ENCODE measurements at regions not wholly inside any gene's neighbourhood (a gene's known extent, or its start where the extent isn't known, plus 50 kb on each side); places are given as distances from the start of the nearest gene placed in this dataset.

GRCh38 chr15:95865330-95865739 is 465.2 kb upstream of the NR2F2 start:
- H3K27ac ChIP-seq (ENCODE audit: low read depth, low read length, severe bottlenecking), result no peak overlapping the region
- H3K9me3 ChIP-seq (ENCODE audit: control insufficient read depth, low read length), result no peaks in the 10 kb centered on the region
- no peaks in the 10 kb centered on the region for H3K36me3 ChIP-seq (ENCODE audit: control insufficient read depth, insufficient read depth, low read length)
- WGBS, 2 experiments (ENCODE audit: insufficient coverage in 2 of 2), result 93 to 100% methylated on average over 2 to 4 of the region's 4 CpGs
- H3K4me1 ChIP-seq (ENCODE audit: control insufficient read depth, insufficient read depth, low read length, poor library complexity, severe bottlenecking), result no peaks in the 10 kb centered on the region
- no peak overlapping the region for H3K4me3 ChIP-seq (ENCODE audit: extremely low read depth, insufficient read depth, low read length, poor library complexity, severe bottlenecking)

GRCh38 chr15:95866711-95867440 is 463.6 kb upstream of the NR2F2 start:
- 88 to 93% methylated on average over 5 to 6 of the region's 8 CpGs for WGBS, 2 experiments (ENCODE audit: insufficient coverage in 2 of 2)
- H3K36me3 ChIP-seq (ENCODE audit: control insufficient read depth, insufficient read depth, low read length), result no peaks in the 10 kb centered on the region
- no peaks in the 10 kb centered on the region for H3K4me1 ChIP-seq (ENCODE audit: control insufficient read depth, insufficient read depth, low read length, poor library complexity, severe bottlenecking)
- H3K9me3 ChIP-seq (ENCODE audit: control insufficient read depth, low read length), result no peaks in the 10 kb centered on the region
- H3K4me3 ChIP-seq (ENCODE audit: extremely low read depth, insufficient read depth, low read length, poor library complexity, severe bottlenecking), result no peak overlapping the region
- no peak overlapping the region for H3K27ac ChIP-seq (ENCODE audit: low read depth, low read length, severe bottlenecking)

GRCh38 chr15:95868450-95868849 is 462.1 kb upstream of the NR2F2 start:
- H3K9me3 ChIP-seq (ENCODE audit: control insufficient read depth, low read length), result no peaks in the 10 kb centered on the region
- 60 to 89% methylated on average over 1 to 3 of the region's 5 CpGs for WGBS, 2 experiments (ENCODE audit: insufficient coverage in 2 of 2)
- H3K27ac ChIP-seq (ENCODE audit: low read depth, low read length, severe bottlenecking), result no peak overlapping the region
- no peak overlapping the region for H3K4me3 ChIP-seq (ENCODE audit: extremely low read depth, insufficient read depth, low read length, poor library complexity, severe bottlenecking)
- no peaks in the 10 kb centered on the region for H3K4me1 ChIP-seq (ENCODE audit: control insufficient read depth, insufficient read depth, low read length, poor library complexity, severe bottlenecking)
- no peaks in the 10 kb centered on the region for H3K36me3 ChIP-seq (ENCODE audit: control insufficient read depth, insufficient read depth, low read length)

GRCh38 chr15:95868970-95869369 is 461.5 kb upstream of the NR2F2 start:
- Histone ChIP-seq H3K4me3 (ENCODE audit: extremely low read depth, insufficient read depth, low read length, poor library complexity, severe bottlenecking) (no peak overlapping the region), H3K4me1 (ENCODE audit: control insufficient read depth, insufficient read depth, low read length, poor library complexity, severe bottlenecking) (no peaks in the 10 kb centered on the region), H3K27ac (ENCODE audit: low read depth, low read length, severe bottlenecking) (no peak overlapping the region), H3K9me3 (ENCODE audit: control insufficient read depth, low read length) (no peaks in the 10 kb centered on the region), H3K36me3 (ENCODE audit: control insufficient read depth, insufficient read depth, low read length) (no peaks in the 10 kb centered on the region)
- WGBS, 2 experiments (ENCODE audit: insufficient coverage in 2 of 2), result 93% methylated on average over 8 to 13 of the region's 13 CpGs

GRCh38 chr15:95869920-95870319 is 460.6 kb upstream of the NR2F2 start:
- Histone ChIP-seq H3K4me1 (ENCODE audit: control insufficient read depth, insufficient read depth, low read length, poor library complexity, severe bottlenecking) (no peaks in the 10 kb centered on the region), H3K9me3 (ENCODE audit: control insufficient read depth, low read length) (no peaks in the 10 kb centered on the region), H3K4me3 (ENCODE audit: extremely low read depth, insufficient read depth, low read length, poor library complexity, severe bottlenecking) (no peak overlapping the region), H3K27ac (ENCODE audit: low read depth, low read length, severe bottlenecking) (no peak overlapping the region), H3K36me3 (ENCODE audit: control insufficient read depth, insufficient read depth, low read length) (no peaks in the 10 kb centered on the region)
- 90 to 95% methylated on average over 3 to 4 of the region's 5 CpGs for WGBS, 2 experiments (ENCODE audit: insufficient coverage in 2 of 2)

- Histone ChIP-seq H3K4me1 (ENCODE audit: control insufficient read depth, insufficient read depth, low read length, poor library complexity, severe bottlenecking) (no peaks in the 10 kb centered on the region), H3K9me3 (ENCODE audit: control insufficient read depth, low read length) (no peaks in the 10 kb centered on the region), H3K27ac (ENCODE audit: low read depth, low read length, severe bottlenecking) (no peak overlapping the region), H3K36me3 (ENCODE audit: control insufficient read depth, insufficient read depth, low read length) (no peaks in the 10 kb centered on the region), H3K4me3 (ENCODE audit: extremely low read depth, insufficient read depth, low read length, poor library complexity, severe bottlenecking) (no peak overlapping the region)
- 93% methylated on average over 3 of the region's 3 CpGs; no CpG with 5 or more reads in 1 of the 2 experiments for WGBS, 2 experiments (ENCODE audit: insufficient coverage in 2 of 2)
These were observed 458.1 kb upstream of the NR2F2 start for GRCh38 chr15:95872366-95872771.

- H3K4me3 ChIP-seq (ENCODE audit: extremely low read depth, insufficient read depth, low read length, poor library complexity, severe bottlenecking), result no peak overlapping the region
- no peaks in the 10 kb centered on the region for H3K36me3 ChIP-seq (ENCODE audit: control insufficient read depth, insufficient read depth, low read length)
- H3K27ac ChIP-seq (ENCODE audit: low read depth, low read length, severe bottlenecking), result no peak overlapping the region
- no peaks in the 10 kb centered on the region for H3K9me3 ChIP-seq (ENCODE audit: control insufficient read depth, low read length)
- no peaks in the 10 kb centered on the region for H3K4me1 ChIP-seq (ENCODE audit: control insufficient read depth, insufficient read depth, low read length, poor library complexity, severe bottlenecking)
These were observed 455.9 kb upstream of the NR2F2 start for GRCh38 chr15:95874637-95875036.

- no peaks in the 10 kb centered on the region for H3K4me1 ChIP-seq (ENCODE audit: control insufficient read depth, insufficient read depth, low read length, poor library complexity, severe bottlenecking)
- WGBS, 2 experiments (ENCODE audit: insufficient coverage in 2 of 2), result 93% methylated on average over 2 of the region's 7 CpGs; no CpG with 5 or more reads in 1 of the 2 experiments
- no peaks in the 10 kb centered on the region for H3K9me3 ChIP-seq (ENCODE audit: control insufficient read depth, low read length)
- no peak overlapping the region for H3K27ac ChIP-seq (ENCODE audit: low read depth, low read length, severe bottlenecking)
- H3K36me3 ChIP-seq (ENCODE audit: control insufficient read depth, insufficient read depth, low read length), result no peaks in the 10 kb centered on the region
- H3K4me3 ChIP-seq (ENCODE audit: extremely low read depth, insufficient read depth, low read length, poor library complexity, severe bottlenecking), result no peak overlapping the region
These were observed 455.3 kb upstream of the NR2F2 start for GRCh38 chr15:95875121-95875643.

GRCh38 chr15:95880031-95880570 is 450.4 kb upstream of the NR2F2 start:
- Histone ChIP-seq H3K9me3 (ENCODE audit: control insufficient read depth, low read length) (no peaks in the 10 kb centered on the region), H3K27ac (ENCODE audit: low read depth, low read length, severe bottlenecking) (no peak overlapping the region), H3K4me1 (ENCODE audit: control insufficient read depth, insufficient read depth, low read length, poor library complexity, severe bottlenecking) (no peaks in the 10 kb centered on the region), H3K36me3 (ENCODE audit: control insufficient read depth, insufficient read depth, low read length) (no peaks in the 10 kb centered on the region), H3K4me3 (ENCODE audit: extremely low read depth, insufficient read depth, low read length, poor library complexity, severe bottlenecking) (no peak overlapping the region)
- 83 to 93% methylated on average over 2 to 4 of the region's 6 CpGs for WGBS, 2 experiments (ENCODE audit: insufficient coverage in 2 of 2)

GRCh38 chr15:95880630-95881029 is 449.9 kb upstream of the NR2F2 start:
- Histone ChIP-seq H3K4me3 (ENCODE audit: extremely low read depth, insufficient read depth, low read length, poor library complexity, severe bottlenecking) (no peak overlapping the region), H3K9me3 (ENCODE audit: control insufficient read depth, low read length) (no peaks in the 10 kb centered on the region), H3K36me3 (ENCODE audit: control insufficient read depth, insufficient read depth, low read length) (no peaks in the 10 kb centered on the region), H3K4me1 (ENCODE audit: control insufficient read depth, insufficient read depth, low read length, poor library complexity, severe bottlenecking) (no peaks in the 10 kb centered on the region), H3K27ac (ENCODE audit: low read depth, low read length, severe bottlenecking) (no peak overlapping the region)
- WGBS, 2 experiments (ENCODE audit: insufficient coverage in 2 of 2), result 71 to 83% methylated on average over 1 of the region's 2 CpGs

GRCh38 chr15:95883064-95883463 is 447.4 kb upstream of the NR2F2 start:
- Histone ChIP-seq H3K36me3 (ENCODE audit: control insufficient read depth, insufficient read depth, low read length) (no peaks in the 10 kb centered on the region), H3K4me1 (ENCODE audit: control insufficient read depth, insufficient read depth, low read length, poor library complexity, severe bottlenecking) (no peaks in the 10 kb centered on the region), H3K27ac (ENCODE audit: low read depth, low read length, severe bottlenecking) (no peak overlapping the region), H3K9me3 (ENCODE audit: control insufficient read depth, low read length) (no peaks in the 10 kb centered on the region), H3K4me3 (ENCODE audit: extremely low read depth, insufficient read depth, low read length, poor library complexity, severe bottlenecking) (no peak overlapping the region)
- 92% methylated on average over 6 of the region's 6 CpGs for WGBS, 2 experiments (ENCODE audit: insufficient coverage in 2 of 2)
